MM.1S (cell line): ENCODE measurements at regions not wholly inside any gene's neighbourhood (a gene's known extent, or its start where the extent isn't known, plus 50 kb on each side); places are given as distances from the start of the nearest gene placed in this dataset.

Experiments used
- EZH2phosphoT487 ChIP-seq: fragments of 300-600 bp; sonication (generic); IDR thresholded peaks from 2 replicates; pipeline ENCODE4 v1.6.1; 2018; ENCODE audit warnings: antibody characterized with exemption, low read length
- TF ChIP-seq, protein P1 (sequence below): fragments of 300-600 bp; sonication (generic); IDR thresholded peaks from 2 replicates; pipeline ENCODE4 v1.5.1; 2016; ENCODE audit warnings: antibody characterized with exemption, low read length, mixed read lengths

DNA sequence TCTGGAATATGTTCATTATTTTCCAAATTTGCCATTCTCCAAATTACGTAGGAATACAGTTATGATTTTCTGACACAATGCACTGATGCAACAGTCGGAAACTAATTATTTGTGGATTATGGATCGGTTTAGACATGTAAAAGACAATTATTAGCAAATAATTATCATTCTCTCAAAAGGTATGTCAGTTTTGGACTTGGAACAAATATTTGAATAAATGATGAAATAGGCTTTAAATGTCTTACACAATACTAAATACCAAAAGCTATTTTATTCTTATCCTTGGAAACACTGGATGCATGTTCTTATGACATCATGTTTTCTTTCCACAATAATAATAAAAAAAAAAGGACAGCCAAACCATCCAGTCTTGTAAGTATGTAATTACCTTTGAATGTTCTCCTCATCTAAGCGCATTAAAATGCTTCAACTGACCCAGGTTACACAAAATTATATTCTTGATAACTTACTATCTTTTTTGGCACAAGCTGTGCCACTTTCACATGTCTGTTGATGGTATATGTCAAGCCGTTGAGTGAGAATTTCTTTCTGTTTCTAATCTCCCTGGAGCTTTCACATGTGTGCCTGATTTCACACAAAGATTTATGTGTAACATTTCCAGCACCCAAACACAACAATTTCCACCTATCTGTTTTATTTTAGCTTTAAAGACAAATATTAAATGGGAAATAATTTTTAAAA is 238.5 kb upstream of the ZNF385D start:
- TF ChIP-seq, protein P1, sequence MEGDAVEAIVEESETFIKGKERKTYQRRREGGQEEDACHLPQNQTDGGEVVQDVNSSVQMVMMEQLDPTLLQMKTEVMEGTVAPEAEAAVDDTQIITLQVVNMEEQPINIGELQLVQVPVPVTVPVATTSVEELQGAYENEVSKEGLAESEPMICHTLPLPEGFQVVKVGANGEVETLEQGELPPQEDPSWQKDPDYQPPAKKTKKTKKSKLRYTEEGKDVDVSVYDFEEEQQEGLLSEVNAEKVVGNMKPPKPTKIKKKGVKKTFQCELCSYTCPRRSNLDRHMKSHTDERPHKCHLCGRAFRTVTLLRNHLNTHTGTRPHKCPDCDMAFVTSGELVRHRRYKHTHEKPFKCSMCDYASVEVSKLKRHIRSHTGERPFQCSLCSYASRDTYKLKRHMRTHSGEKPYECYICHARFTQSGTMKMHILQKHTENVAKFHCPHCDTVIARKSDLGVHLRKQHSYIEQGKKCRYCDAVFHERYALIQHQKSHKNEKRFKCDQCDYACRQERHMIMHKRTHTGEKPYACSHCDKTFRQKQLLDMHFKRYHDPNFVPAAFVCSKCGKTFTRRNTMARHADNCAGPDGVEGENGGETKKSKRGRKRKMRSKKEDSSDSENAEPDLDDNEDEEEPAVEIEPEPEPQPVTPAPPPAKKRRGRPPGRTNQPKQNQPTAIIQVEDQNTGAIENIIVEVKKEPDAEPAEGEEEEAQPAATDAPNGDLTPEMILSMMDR = no peak
- no peak for TF ChIP-seq EZH2phosphoT487
